Esophagus (tissue), 2 donors: ENCODE measurements at regions not wholly inside any gene's neighbourhood (a gene's known extent, or its start where the extent isn't known, plus 50 kb on each side); places are given as distances from the start of the nearest gene placed in this dataset.

Source experiments
- H3K27ac ChIP-seq, 2 donors: one replicate each; pipeline ENCODE4 v1.5.1; 2013; ENCODE audit warnings: low read depth in 2 of 2, mild to moderate bottlenecking in 2 of 2, inconsistent platforms in 1 of 2, low read length in 1 of 2, moderate library complexity in 1 of 2
- H3K27me3 ChIP-seq, 2 donors: one replicate each; pipeline ENCODE4 v1.6.1; 2013; ENCODE audit warnings: low read length in 2 of 2, control low read depth in 1 of 2, mild to moderate bottlenecking in 1 of 2; ENCODE audit not compliant: insufficient read depth in 2 of 2, control insufficient read depth in 1 of 2
- H3K36me3 ChIP-seq, 2 donors: one replicate each; pipeline ENCODE4 v1.6.1; 2013; ENCODE audit warnings: low read length in 1 of 2; ENCODE audit not compliant: control insufficient read depth in 2 of 2, insufficient read depth in 2 of 2
- H3K4me1 ChIP-seq, 2 donors: one replicate each; pipeline ENCODE4 v1.6.1; 2013; ENCODE audit warnings: low read length in 1 of 2; ENCODE audit not compliant: control insufficient read depth in 2 of 2, insufficient read depth in 2 of 2
- H3K4me3 ChIP-seq, 2 donors: one replicate each; pipeline ENCODE4 v1.5.1; 2013; ENCODE audit warnings: low read length in 2 of 2, mild to moderate bottlenecking in 2 of 2, low read depth in 1 of 2, moderate library complexity in 1 of 2
- H3K9me3 ChIP-seq, 2 donors: one replicate each; pipeline ENCODE4 v1.6.1; 2013; ENCODE audit warnings: mild to moderate bottlenecking in 2 of 2, low read depth in 1 of 2, low read length in 1 of 2, moderate library complexity in 1 of 2; ENCODE audit not compliant: control insufficient read depth in 2 of 2, insufficient read depth in 1 of 2
- WGBS, 2 donors: extraction: QIAGEN DNeasy Blood & Tissue Kit; methylation state at CpG; one replicate each; pipeline ENCODE4 v1.1.7; 2013; 5-methylcytosine and 5-hydroxymethylcytosine counted together
- donor health status: healthy with polysubstance abuse.
- donor health status: Bipolar disorder and iron deficiency.

- Histone ChIP-seq H3K9me3 (no peaks in the 10 kb centered on the region), H3K36me3 (no peaks in the 10 kb centered on the region), H3K27me3 (peaks cover 0 to 3% of the 10 kb centered on the region in 2 donors), H3K4me1 (peaks cover 2 to 4% of the 10 kb centered on the region in 2 donors), H3K27ac (no peak overlapping the region), H3K4me3 (no peak overlapping the region)
- 49 to 56% methylated on average over 28 of the region's 28 CpGs for WGBS, 2 donors
Observed at GRCh38 chr14:101151226-101151926, 247.9 kb upstream of the RTL1 start.

- Histone ChIP-seq H3K27me3 (peaks cover 0 to 3% of the 10 kb centered on the region in 2 donors), H3K4me1 (peaks cover 2 to 4% of the 10 kb centered on the region in 2 donors), H3K27ac (no peak overlapping the region), H3K9me3 (no peaks in the 10 kb centered on the region), H3K4me3 (no peak overlapping the region), H3K36me3 (no peaks in the 10 kb centered on the region)
- WGBS, 2 donors, result 70% methylated on average over 18 of the region's 18 CpGs
Observed at GRCh38 chr14:101151927-101152305, 248.4 kb upstream of the RTL1 start.

GRCh38 chr14:101152855-101153254 is 249.3 kb upstream of the RTL1 start:
- H3K4me1 ChIP-seq, result peaks cover 2 to 4% of the 10 kb centered on the region in 2 donors
- H3K4me3 ChIP-seq, result no peak overlapping the region

DNA sequence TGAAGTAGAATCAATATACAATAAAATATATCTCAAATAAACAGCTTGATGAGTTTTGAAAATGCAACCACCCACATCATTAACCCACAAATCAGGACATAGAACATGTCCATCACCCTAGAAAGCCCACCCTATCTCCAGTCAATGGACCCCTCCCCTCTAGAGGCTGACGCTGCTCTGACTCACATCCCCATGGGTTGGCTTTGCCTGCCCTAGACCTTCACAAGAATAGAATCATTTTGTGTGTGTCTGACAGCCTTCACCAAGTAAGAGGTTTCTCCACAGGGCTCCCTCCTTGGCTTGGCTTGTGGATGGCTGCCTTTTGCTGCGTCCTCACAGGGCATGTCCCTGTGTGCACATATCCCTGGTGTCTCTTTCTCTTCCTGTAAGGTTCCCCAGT is 250.2 kb upstream of the RTL1 start:
- H3K9me3 ChIP-seq, result no peaks in the 10 kb centered on the region
- peaks cover 0 to 3% of the 10 kb centered on the region in 2 donors for H3K27me3 ChIP-seq
- no peak overlapping the region for H3K27ac ChIP-seq
- WGBS, 2 donors, result 86 to 89% methylated on average over 2 of the region's 2 CpGs
- no peak overlapping the region for H3K4me3 ChIP-seq
- H3K36me3 ChIP-seq, result no peaks in the 10 kb centered on the region
- peaks cover 2 to 4% of the 10 kb centered on the region in 2 donors for H3K4me1 ChIP-seq

More at GRCh38 chr14:101152855-101153254, 249.3 kb upstream of the RTL1 start:
- Histone ChIP-seq H3K27me3 (peaks cover 0 to 3% of the 10 kb centered on the region in 2 donors), H3K27ac (no peak overlapping the region), H3K36me3 (no peaks in the 10 kb centered on the region), H3K9me3 (no peaks in the 10 kb centered on the region)
- 83 to 86% methylated on average over 8 of the region's 8 CpGs for WGBS, 2 donors

- no peaks in the 10 kb centered on the region for H3K9me3 ChIP-seq
- H3K4me1 ChIP-seq, result peaks cover 2 to 4% of the 10 kb centered on the region in 2 donors
- no peak overlapping the region for H3K4me3 ChIP-seq
- WGBS, 2 donors, result 66 to 75% methylated on average over 4 of the region's 4 CpGs
- H3K27me3 ChIP-seq, result no peaks in the 10 kb centered on the region
- H3K27ac ChIP-seq, result no peak overlapping the region
- H3K36me3 ChIP-seq, result no peaks in the 10 kb centered on the region
Observed at GRCh38 chr14:101155575-101155974, 252.1 kb upstream of the RTL1 start.

- Histone ChIP-seq H3K36me3 (no peaks in the 10 kb centered on the region), H3K27ac (no peak overlapping the region), H3K4me3 (no peak overlapping the region), H3K4me1 (no peaks in the 10 kb centered on the region), H3K9me3 (peaks cover 0 to 4% of the 10 kb centered on the region in 2 donors), H3K27me3 (no peaks in the 10 kb centered on the region)
- WGBS, 2 donors, result 68 to 74% methylated on average over 3 of the region's 3 CpGs
Observed at GRCh38 chr14:101167428-101167827, 263.9 kb upstream of the RTL1 start.

- H3K9me3 ChIP-seq, result peaks cover 0 to 4% of the 10 kb centered on the region in 2 donors
- 64 to 73% methylated on average over 8 of the region's 8 CpGs for WGBS, 2 donors
- H3K36me3 ChIP-seq, result no peaks in the 10 kb centered on the region
- H3K27me3 ChIP-seq, result no peaks in the 10 kb centered on the region
- no peak overlapping the region for H3K4me3 ChIP-seq
- H3K27ac ChIP-seq, result no peak overlapping the region
- no peaks in the 10 kb centered on the region for H3K4me1 ChIP-seq
Observed at GRCh38 chr14:101169267-101169666, 265.7 kb upstream of the RTL1 start.

DNA sequence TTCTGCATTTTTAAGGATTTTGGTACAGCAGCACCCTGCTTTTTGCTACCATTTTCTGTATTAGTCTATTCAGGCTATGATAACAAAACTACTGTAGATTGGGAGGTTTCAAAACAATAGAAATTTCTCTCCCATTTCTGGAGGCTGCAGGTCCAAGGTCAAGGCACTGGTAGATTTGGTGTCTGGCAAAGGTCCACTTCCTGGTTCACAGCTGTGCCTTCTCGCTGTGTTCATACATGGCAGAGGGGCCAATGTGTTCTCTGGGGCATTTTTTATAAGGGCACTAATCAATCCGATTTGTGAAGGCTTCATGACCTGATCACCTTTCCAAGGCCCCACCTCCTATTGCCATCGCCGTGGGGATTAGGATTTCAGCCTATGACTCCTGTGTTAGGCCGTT is 268.1 kb upstream of the RTL1 start:
- no peaks in the 10 kb centered on the region for H3K36me3 ChIP-seq
- H3K4me3 ChIP-seq, result no peak overlapping the region
- WGBS, 2 donors, result 80 to 92% methylated on average over 5 of the region's 5 CpGs
- no peaks in the 10 kb centered on the region for H3K4me1 ChIP-seq
- H3K27me3 ChIP-seq, result no peaks in the 10 kb centered on the region
- no peak overlapping the region for H3K27ac ChIP-seq
- peaks cover 0 to 4% of the 10 kb centered on the region in 2 donors for H3K9me3 ChIP-seq

- 72 to 75% methylated on average over 9 of the region's 9 CpGs for WGBS, 2 donors
- H3K36me3 ChIP-seq, result no peaks in the 10 kb centered on the region
- peaks cover 0 to 4% of the 10 kb centered on the region in 2 donors for H3K9me3 ChIP-seq
- H3K4me1 ChIP-seq, result no peaks in the 10 kb centered on the region
- H3K27me3 ChIP-seq, result no peaks in the 10 kb centered on the region
- no peak overlapping the region for H3K4me3 ChIP-seq
- no peak overlapping the region for H3K27ac ChIP-seq
Observed at GRCh38 chr14:101173698-101174521, 270.4 kb upstream of the RTL1 start.
